HG02798 (cell line): ENCODE measurements at regions not wholly inside any gene's neighbourhood (a gene's known extent, or its start where the extent isn't known, plus 50 kb on each side); places are given as distances from the start of the nearest gene placed in this dataset.

Experiments
- ATAC-seq: cut with Tn5 transposase; IDR thresholded peaks from one replicate; pipeline ENCODE4 v1.9.1; 2021; ENCODE audit warnings: mild to moderate bottlenecking; ENCODE audit not compliant: unreplicated experiment, poor library complexity

- no peak for ATAC-seq
Measured at GRCh38 chr4:41318839-41319530, 62.3 kb downstream of the UCHL1 start.

GRCh38 chr4:41319553-41319952 is 62.8 kb downstream of the UCHL1 start:
- ATAC-seq, result no peak

- ATAC-seq, result no peak
Measured at GRCh38 chr4:41320278-41320677, 63.5 kb downstream of the UCHL1 start.

- ATAC-seq, result no peak
Measured at GRCh38 chr4:41320786-41321185, 64.1 kb downstream of the UCHL1 start.

- no peak for ATAC-seq
Measured at GRCh38 chr4:41321216-41321945, 64.7 kb downstream of the UCHL1 start.

GRCh38 chr4:41322617-41323016 is 65.9 kb downstream of the UCHL1 start:
- no peak for ATAC-seq

- ATAC-seq, result no peak
Measured at GRCh38 chr4:41323179-41323578, 66.5 kb downstream of the UCHL1 start.

- ATAC-seq, result no peak
Measured at GRCh38 chr4:41323706-41324105, 67.0 kb downstream of the UCHL1 start.

GRCh38 chr4:41324861-41325260 is 68.1 kb downstream of the UCHL1 start:
- ATAC-seq, result no peak

GRCh38 chr4:41325901-41326300 is 69.2 kb downstream of the UCHL1 start:
- ATAC-seq, result no peak

GRCh38 chr4:41326776-41327175 is 70.0 kb downstream of the UCHL1 start:
- ATAC-seq, result no peak

GRCh38 chr4:41327770-41328169 is 71.0 kb downstream of the UCHL1 start:
- ATAC-seq, result no peak

GRCh38 chr4:41329361-41329760 is 72.6 kb downstream of the UCHL1 start:
- ATAC-seq, result no peak

- no peak for ATAC-seq
Measured at GRCh38 chr4:41331224-41331623, 74.5 kb downstream of the UCHL1 start.

GRCh38 chr4:41332510-41333054 is 75.9 kb downstream of the UCHL1 start:
- ATAC-seq, result no peak

GRCh38 chr4:41334182-41334581 is 77.5 kb downstream of the UCHL1 start:
- no peak for ATAC-seq

- ATAC-seq, result no peak
Measured at GRCh38 chr4:41339812-41340809, 83.4 kb downstream of the UCHL1 start.

- ATAC-seq, result no peak
Measured at GRCh38 chr4:41346306-41347061, 89.8 kb downstream of the UCHL1 start.

GRCh38 chr4:41349021-41349420 is 92.3 kb downstream of the UCHL1 start:
- ATAC-seq, result no peak
